ENCODE measurements at regions not wholly inside any gene's neighbourhood (a gene's known extent, or its start where the extent isn't known, plus 50 kb on each side); places are given as distances from the start of the nearest gene placed in this dataset.
"Not testable (repeated sequence)": the region's sequence is repeated elsewhere in the genome, so short reads cannot be mapped to it uniquely, and the experiment has no call there.

GRCh38 chr10:109650228-109650627, 273.1 kb downstream of the XPNPEP1 start:
- CTCF ChIA-PET, result no interaction called here

GRCh38 chr10:109647627-109648026, 275.7 kb downstream of the XPNPEP1 start:
- Histone ChIP-seq H3K27me3 (ENCODE audit: control insufficient read depth, insufficient read depth, low read length) (no peaks in the 10 kb centered on the region), H3K9me3 (ENCODE audit: control insufficient read depth, insufficient read depth, low read length) (peaks cover 10% of the 10 kb centered on the region), H3K4me3 (ENCODE audit: low read depth, low read length) (no peak overlapping the region), H3K27ac (ENCODE audit: low read depth, low read length) (no peak overlapping the region)
- POLR2A ChIA-PET, result no interaction called here
- CTCF ChIA-PET, result no interaction called here
- no peak for DNase-seq (ENCODE audit: low read depth, low spot score)
- no peak for TF ChIP-seq CTCF (IDR thresholded peaks at IDR 0.05; ENCODE audit: low read depth, low read length)

More at GRCh38 chr10:109650228-109650627, 273.1 kb downstream of the XPNPEP1 start:
- Histone ChIP-seq H3K27me3 (ENCODE audit: control insufficient read depth, insufficient read depth, low read length) (no peaks in the 10 kb centered on the region), H3K27ac (ENCODE audit: low read depth, low read length) (no peak overlapping the region), H3K9me3 (ENCODE audit: control insufficient read depth, insufficient read depth, low read length) (peaks cover 10% of the 10 kb centered on the region), H3K4me3 (ENCODE audit: low read depth, low read length) (no peak overlapping the region)
- POLR2A ChIA-PET, result interaction anchor here (0.6 kb wide), 1 partner anchor 139 kb away, joined by 3 read pairs; no protein-coding TSS in a partner anchor
- no peak for DNase-seq (ENCODE audit: low read depth, low spot score)
- no peak for TF ChIP-seq CTCF (IDR thresholded peaks at IDR 0.05; ENCODE audit: low read depth, low read length)

- DNase-seq (ENCODE audit: low read depth, low spot score), result no peak
- Histone ChIP-seq H3K27me3 (ENCODE audit: control insufficient read depth, insufficient read depth, low read length) (no peaks in the 10 kb centered on the region), H3K9me3 (ENCODE audit: control insufficient read depth, insufficient read depth, low read length) (no peaks in the 10 kb centered on the region; the same call in 1 of the 2 replicates), H3K27ac (ENCODE audit: low read depth, low read length) (no peak overlapping the region), H3K4me3 (ENCODE audit: low read depth, low read length) (no peak overlapping the region)
- CTCF ChIA-PET, result interaction anchor here (0.6 kb wide), 1 partner anchor 1008 kb away, joined by 4 read pairs; no protein-coding TSS in a partner anchor
- POLR2A ChIA-PET, result no interaction called here
- TF ChIP-seq CTCF (IDR thresholded peaks at IDR 0.05; ENCODE audit: low read depth, low read length), result no peak
These were observed 289.5 kb downstream of the XPNPEP1 start for GRCh38 chr10:109633846-109634245.

DNA sequence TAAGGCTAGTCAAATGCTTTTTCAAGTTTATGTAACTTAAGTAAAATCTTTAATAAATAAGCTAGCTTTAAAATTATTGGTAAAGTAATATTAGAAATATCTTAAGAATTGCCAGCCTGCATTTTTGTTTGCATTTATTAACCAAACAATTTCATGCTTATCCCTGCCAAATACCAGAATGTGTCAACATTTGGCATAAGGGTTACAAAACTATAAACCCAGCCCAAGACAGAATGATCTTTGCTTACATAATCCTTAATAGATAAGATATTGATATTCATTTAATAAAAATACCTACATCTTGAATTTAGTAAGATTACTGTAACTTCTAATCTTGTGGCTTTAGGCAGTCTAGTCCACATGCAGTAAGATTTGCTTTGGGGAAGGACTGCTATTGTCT, 290.3 kb downstream of the XPNPEP1 start:
- POLR2A ChIA-PET; H3K27me3 ChIP-seq (ENCODE audit: control insufficient read depth, insufficient read depth, low read length); H3K9me3 ChIP-seq (ENCODE audit: control insufficient read depth, insufficient read depth, low read length); DNase-seq (ENCODE audit: low read depth, low spot score); H3K4me3 ChIP-seq (ENCODE audit: low read depth, low read length); H3K27ac ChIP-seq (ENCODE audit: low read depth, low read length); CTCF ChIA-PET: not testable (repeated sequence)

- no peak for DNase-seq (ENCODE audit: low read depth, low spot score)
- no peak for TF ChIP-seq CTCF (IDR thresholded peaks at IDR 0.05; ENCODE audit: low read depth, low read length)
- POLR2A ChIA-PET, result no interaction called here
These were observed 298.4 kb downstream of the XPNPEP1 start for GRCh38 chr10:109624939-109625338.

GRCh38 chr10:109622566-109622965, 300.7 kb downstream of the XPNPEP1 start:
- no peak overlapping the region for H3K27ac ChIP-seq (ENCODE audit: low read depth, low read length)
- peaks cover 4% of the 10 kb centered on the region for H3K9me3 ChIP-seq (ENCODE audit: control insufficient read depth, insufficient read depth, low read length)
- TF ChIP-seq CTCF (IDR thresholded peaks at IDR 0.05; ENCODE audit: low read depth, low read length), result no peak
- no peak overlapping the region for H3K4me3 ChIP-seq (ENCODE audit: low read depth, low read length)
- no peaks in the 10 kb centered on the region for H3K27me3 ChIP-seq (ENCODE audit: control insufficient read depth, insufficient read depth, low read length)
- CTCF ChIA-PET, result no interaction called here
- no peak for DNase-seq (ENCODE audit: low read depth, low spot score)
- POLR2A ChIA-PET, result no interaction called here

More at GRCh38 chr10:109624939-109625338, 298.4 kb downstream of the XPNPEP1 start:
- Histone ChIP-seq H3K4me3 (ENCODE audit: low read depth, low read length) (no peak overlapping the region), H3K9me3 (ENCODE audit: control insufficient read depth, insufficient read depth, low read length) (peaks cover 4% of the 10 kb centered on the region), H3K27me3 (ENCODE audit: control insufficient read depth, insufficient read depth, low read length) (no peaks in the 10 kb centered on the region), H3K27ac (ENCODE audit: low read depth, low read length) (no peak overlapping the region)
- CTCF ChIA-PET, result no interaction called here
